ENCODE measurements at regions not wholly inside any gene's neighbourhood (a gene's known extent, or its start where the extent isn't known, plus 50 kb on each side); places are given as distances from the start of the nearest gene placed in this dataset.
"Not testable (repeated sequence)": the region's sequence is repeated elsewhere in the genome, so short reads cannot be mapped to it uniquely, and the experiment has no call there.

- DNase-seq (no peak), ATAC-seq (no peak)
- intact Hi-C loops (cut with DNase I, micrococcal nuclease): no loop called here
These were observed 785.0 kb upstream of the MIR17HG start for GRCh38 chr13:90562443-90562842.

- intact Hi-C loops (cut with DNase I, micrococcal nuclease): no loop called here
- ATAC-seq: no peak
- DNase-seq: no peak
These were observed 783.4 kb upstream of the MIR17HG start for GRCh38 chr13:90564096-90564495.

- DNase-seq: no peak
- no peak for ATAC-seq
- intact Hi-C loops (cut with DNase I, micrococcal nuclease): no loop called here
These were observed 782.9 kb upstream of the MIR17HG start for GRCh38 chr13:90564566-90564965.

GRCh38 chr13:90565985-90566713 lies 781.3 kb upstream of the MIR17HG start:
- ATAC-seq: no peak
- intact Hi-C loops (cut with DNase I, micrococcal nuclease): no loop called here
- no peak for DNase-seq

- intact Hi-C loops (cut with DNase I, micrococcal nuclease): no loop called here
- DNase-seq (no peak), ATAC-seq (no peak)
These were observed 779.3 kb upstream of the MIR17HG start for GRCh38 chr13:90568165-90568564.

GRCh38 chr13:90576067-90576466 lies 771.4 kb upstream of the MIR17HG start:
- ATAC-seq (no peak), DNase-seq (no peak)
- intact Hi-C loops (cut with DNase I, micrococcal nuclease): no loop called here

- DNase-seq: no peak
- intact Hi-C loops (cut with DNase I, micrococcal nuclease): no loop called here
- no peak for ATAC-seq
These were observed 769.8 kb upstream of the MIR17HG start for GRCh38 chr13:90577726-90578125.

GRCh38 chr13:90585392-90585791 lies 762.1 kb upstream of the MIR17HG start:
- DNase-seq (no peak), ATAC-seq (no peak)
- intact Hi-C loops (cut with DNase I, micrococcal nuclease): no loop called here

GRCh38 chr13:90591260-90591926 lies 756.1 kb upstream of the MIR17HG start:
- intact Hi-C loops (cut with DNase I, micrococcal nuclease): no loop called here
- DNase-seq: no peak
- ATAC-seq: no peak

- DNase-seq (no peak), ATAC-seq (no peak)
- intact Hi-C loops (cut with DNase I, micrococcal nuclease): no loop called here
These were observed 755.6 kb upstream of the MIR17HG start for GRCh38 chr13:90591927-90592268.

- ATAC-seq: no peak
- intact Hi-C loops (cut with DNase I, micrococcal nuclease): no loop called here
- DNase-seq: no peak
These were observed 754.5 kb upstream of the MIR17HG start for GRCh38 chr13:90592943-90593342.

- no peak for ATAC-seq
- intact Hi-C loops (cut with DNase I, micrococcal nuclease): no loop called here
- no peak for DNase-seq
These were observed 752.8 kb upstream of the MIR17HG start for GRCh38 chr13:90594681-90595080.

- ATAC-seq (no peak), DNase-seq (no peak)
These were observed 741.8 kb upstream of the MIR17HG start for GRCh38 chr13:90605664-90606063.

GRCh38 chr13:90606921-90607320 lies 740.6 kb upstream of the MIR17HG start:
- ATAC-seq; DNase-seq; intact Hi-C loops (cut with DNase I, micrococcal nuclease): not testable (repeated sequence)

More at GRCh38 chr13:90605664-90606063, 741.8 kb upstream of the MIR17HG start:
- intact Hi-C loops (cut with DNase I, micrococcal nuclease): no loop called here

GRCh38 chr13:90612391-90612790 lies 735.1 kb upstream of the MIR17HG start:
- no peak for ATAC-seq
- intact Hi-C loops (cut with DNase I, micrococcal nuclease): no loop called here
- DNase-seq: no peak

GRCh38 chr13:90613076-90613795 lies 734.3 kb upstream of the MIR17HG start:
- ATAC-seq (no peak), DNase-seq (no peak)
- intact Hi-C loops (cut with DNase I, micrococcal nuclease): no loop called here

GRCh38 chr13:90615236-90615635 lies 732.3 kb upstream of the MIR17HG start:
- intact Hi-C loops (cut with DNase I, micrococcal nuclease): no loop called here
- ATAC-seq (no peak), DNase-seq (no peak)

GRCh38 chr13:90615767-90616166 lies 731.7 kb upstream of the MIR17HG start:
- no peak for DNase-seq
- intact Hi-C loops (cut with DNase I, micrococcal nuclease): no loop called here
- no peak for ATAC-seq

GRCh38 chr13:90618133-90618532 lies 729.4 kb upstream of the MIR17HG start:
- no peak for ATAC-seq
- intact Hi-C loops (cut with DNase I, micrococcal nuclease): no loop called here
- DNase-seq: no peak

GRCh38 chr13:90622541-90622940 lies 724.9 kb upstream of the MIR17HG start:
- intact Hi-C loops (cut with DNase I, micrococcal nuclease): no loop called here
- DNase-seq (no peak), ATAC-seq (no peak)

All from left colon (tissue), 2 donors.